RWPE2 (cell line): ENCODE measurements at regions not wholly inside any gene's neighbourhood (a gene's known extent, or its start where the extent isn't known, plus 50 kb on each side); places are given as distances from the start of the nearest gene placed in this dataset.

ENCODE experiments used
- ATAC-seq: fragments of 200-7000 bp; cut with Tn5 transposase; 3 replicates; pipeline ENCODE4 v1.9.1; 2021; ENCODE audit warnings: low read depth
- DNase-seq: peaks from one replicate; pipeline ENCODE4 v3.0.0-alpha.2; 2020; ENCODE audit warnings: low spot score
- H3K27ac ChIP-seq: fragments of 450-650 bp; 2 replicates; pipeline ENCODE4 v1.5.1; 2017; ENCODE audit warnings: mild to moderate bottlenecking; ENCODE audit not compliant: poor library complexity, severe bottlenecking
- H3K27me3 ChIP-seq: fragments of 250-450 bp; sonication (Bioruptor Pico); 2 replicates; pipeline ENCODE4 v1.5.1; 2021; ENCODE audit warnings: mild to moderate bottlenecking, moderate library complexity; ENCODE audit not compliant: insufficient read depth, poor library complexity, severe bottlenecking
- H3K36me3 ChIP-seq: fragments of 250-450 bp; sonication (Bioruptor Pico); 2 replicates; pipeline ENCODE4 v1.5.1; 2020; ENCODE audit warnings: low read depth, mild to moderate bottlenecking, moderate library complexity
- H3K4me1 ChIP-seq: fragments of 250-450 bp; sonication (Bioruptor Pico); 2 replicates; pipeline ENCODE4 v1.5.1; 2021; ENCODE audit warnings: mild to moderate bottlenecking, moderate library complexity; ENCODE audit not compliant: insufficient read depth, poor library complexity, severe bottlenecking
- H3K4me3 ChIP-seq: fragments of 250-450 bp; sonication (Bioruptor Pico); 2 replicates; pipeline ENCODE4 v1.5.1; 2021; ENCODE audit warnings: mild to moderate bottlenecking, moderate library complexity; ENCODE audit not compliant: severe bottlenecking
- H3K9me3 ChIP-seq: fragments of 250-450 bp; sonication (Bioruptor Pico); 2 replicates; pipeline ENCODE4 v1.5.1; 2021; ENCODE audit warnings: mild to moderate bottlenecking, moderate library complexity; ENCODE audit not compliant: severe bottlenecking
- TF ChIP-seq, protein P1 (sequence below): fragments of 450-650 bp; IDR thresholded peaks from one replicate; pipeline ENCODE4 v1.5.1; 2017; ENCODE audit warnings: mild to moderate bottlenecking, moderate library complexity; ENCODE audit not compliant: poor library complexity, severe bottlenecking

DNA sequence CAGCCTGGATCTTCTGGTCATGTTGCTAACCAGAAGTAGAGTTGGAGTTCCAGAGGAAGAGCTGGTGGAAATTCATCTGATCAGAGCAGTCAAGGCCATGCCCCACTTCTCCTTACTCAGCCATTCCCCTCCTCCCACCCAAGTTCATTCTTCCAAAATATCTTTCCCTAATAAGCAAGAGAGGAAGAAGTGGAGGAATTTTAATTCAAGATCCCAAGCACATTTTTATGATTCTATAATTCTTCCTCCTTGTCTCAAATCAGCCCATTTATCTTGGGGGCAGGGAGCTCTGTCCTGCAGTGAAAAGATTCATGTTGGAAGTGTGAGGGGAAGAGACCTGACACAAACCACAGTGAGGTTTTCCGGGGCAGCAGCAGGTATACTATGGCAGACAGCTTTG lies 85.0 kb upstream of the GALNT15 start:
- Histone ChIP-seq H3K9me3 (no peaks in the 10 kb centered on the region), H3K4me1 (peaks cover 15% of the 10 kb centered on the region), H3K4me3 (no peak overlapping the region), H3K27me3 (no peaks in the 10 kb centered on the region), H3K36me3 (no peaks in the 10 kb centered on the region), H3K27ac (peak overlapping the region; percentile 52)
- TF ChIP-seq, protein P1, sequence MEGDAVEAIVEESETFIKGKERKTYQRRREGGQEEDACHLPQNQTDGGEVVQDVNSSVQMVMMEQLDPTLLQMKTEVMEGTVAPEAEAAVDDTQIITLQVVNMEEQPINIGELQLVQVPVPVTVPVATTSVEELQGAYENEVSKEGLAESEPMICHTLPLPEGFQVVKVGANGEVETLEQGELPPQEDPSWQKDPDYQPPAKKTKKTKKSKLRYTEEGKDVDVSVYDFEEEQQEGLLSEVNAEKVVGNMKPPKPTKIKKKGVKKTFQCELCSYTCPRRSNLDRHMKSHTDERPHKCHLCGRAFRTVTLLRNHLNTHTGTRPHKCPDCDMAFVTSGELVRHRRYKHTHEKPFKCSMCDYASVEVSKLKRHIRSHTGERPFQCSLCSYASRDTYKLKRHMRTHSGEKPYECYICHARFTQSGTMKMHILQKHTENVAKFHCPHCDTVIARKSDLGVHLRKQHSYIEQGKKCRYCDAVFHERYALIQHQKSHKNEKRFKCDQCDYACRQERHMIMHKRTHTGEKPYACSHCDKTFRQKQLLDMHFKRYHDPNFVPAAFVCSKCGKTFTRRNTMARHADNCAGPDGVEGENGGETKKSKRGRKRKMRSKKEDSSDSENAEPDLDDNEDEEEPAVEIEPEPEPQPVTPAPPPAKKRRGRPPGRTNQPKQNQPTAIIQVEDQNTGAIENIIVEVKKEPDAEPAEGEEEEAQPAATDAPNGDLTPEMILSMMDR, result no peak
- no peak for DNase-seq
- ATAC-seq, result no peak

DNA sequence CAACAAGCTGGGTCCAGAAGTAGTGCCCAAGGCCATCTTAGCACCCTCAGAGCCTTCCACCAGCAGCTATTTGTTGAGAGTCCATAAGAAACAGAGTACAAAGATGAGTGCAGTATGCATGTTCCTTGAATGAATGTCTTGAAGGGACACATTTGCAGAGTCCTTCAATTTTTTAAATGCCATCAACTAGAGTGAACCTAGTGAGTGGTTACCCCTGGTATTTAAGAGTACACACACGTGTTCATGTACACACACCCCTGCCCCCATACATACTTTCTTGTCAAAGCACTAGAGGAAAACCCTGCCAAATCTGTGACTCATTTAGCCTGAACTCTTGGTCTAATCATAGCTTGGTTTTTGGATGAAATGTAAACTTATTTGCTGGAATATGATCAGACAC lies 84.5 kb upstream of the GALNT15 start:
- no peak for DNase-seq
- Histone ChIP-seq H3K9me3 (no peaks in the 10 kb centered on the region), H3K27me3 (no peaks in the 10 kb centered on the region), H3K36me3 (no peaks in the 10 kb centered on the region), H3K27ac (peak overlapping the region; percentile 52), H3K4me3 (no peak overlapping the region), H3K4me1 (peaks cover 15% of the 10 kb centered on the region)
- peak; percentile 97 for ATAC-seq
- TF ChIP-seq, protein P1, result no peak

DNA sequence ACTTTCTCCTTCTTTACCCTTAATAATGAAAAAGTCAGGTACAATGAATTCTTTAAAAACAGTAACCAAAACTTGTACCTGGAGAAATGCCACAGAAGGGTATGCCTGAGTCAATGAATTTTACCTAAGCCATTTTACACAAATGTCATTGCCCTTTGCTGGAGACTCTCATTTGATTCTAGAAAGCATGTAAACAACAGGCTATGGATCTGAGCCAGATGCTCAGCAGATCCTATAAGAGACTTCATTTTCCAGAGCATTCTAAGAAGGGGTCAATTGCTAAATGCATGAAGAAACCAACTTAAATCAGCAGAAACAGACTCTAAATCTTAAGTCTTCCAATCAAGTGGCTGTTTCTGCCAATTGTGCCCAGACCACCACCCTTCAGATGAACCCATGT lies 83.8 kb upstream of the GALNT15 start:
- H3K27ac ChIP-seq, result peak overlapping the region; percentile 52
- H3K9me3 ChIP-seq, result no peaks in the 10 kb centered on the region
- TF ChIP-seq, protein P1, result no peak
- no peaks in the 10 kb centered on the region for H3K27me3 ChIP-seq
- no peaks in the 10 kb centered on the region for H3K36me3 ChIP-seq
- no peak for ATAC-seq
- peaks cover 15% of the 10 kb centered on the region for H3K4me1 ChIP-seq
- no peak for DNase-seq
- H3K4me3 ChIP-seq, result no peak overlapping the region

DNA sequence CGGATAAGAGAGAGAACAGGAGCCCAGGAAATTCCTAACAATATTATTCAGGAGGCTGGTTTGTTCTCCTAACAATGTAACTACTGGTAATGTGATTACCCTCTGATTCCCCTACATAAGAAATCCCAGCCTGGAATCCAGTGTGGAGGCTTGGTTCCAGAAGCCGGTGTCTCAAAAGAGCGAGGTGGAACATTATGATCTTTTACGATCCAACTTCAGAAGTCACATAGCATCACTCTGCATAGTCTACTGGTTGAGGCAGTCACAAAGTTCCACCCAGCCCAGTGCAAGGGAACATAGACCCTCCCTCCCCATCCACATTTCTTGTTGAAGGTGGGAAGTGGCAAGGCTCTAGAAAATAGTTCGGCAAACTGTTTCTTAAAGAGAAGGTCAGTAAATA lies 81.6 kb upstream of the GALNT15 start:
- Histone ChIP-seq H3K27me3 (no peaks in the 10 kb centered on the region), H3K9me3 (peaks cover 2% of the 10 kb centered on the region), H3K4me1 (peaks cover 15% of the 10 kb centered on the region), H3K27ac (no peak overlapping the region), H3K4me3 (no peak overlapping the region), H3K36me3 (no peaks in the 10 kb centered on the region)
- TF ChIP-seq, protein P1, result no peak
- ATAC-seq (no peak), DNase-seq (no peak)

DNA sequence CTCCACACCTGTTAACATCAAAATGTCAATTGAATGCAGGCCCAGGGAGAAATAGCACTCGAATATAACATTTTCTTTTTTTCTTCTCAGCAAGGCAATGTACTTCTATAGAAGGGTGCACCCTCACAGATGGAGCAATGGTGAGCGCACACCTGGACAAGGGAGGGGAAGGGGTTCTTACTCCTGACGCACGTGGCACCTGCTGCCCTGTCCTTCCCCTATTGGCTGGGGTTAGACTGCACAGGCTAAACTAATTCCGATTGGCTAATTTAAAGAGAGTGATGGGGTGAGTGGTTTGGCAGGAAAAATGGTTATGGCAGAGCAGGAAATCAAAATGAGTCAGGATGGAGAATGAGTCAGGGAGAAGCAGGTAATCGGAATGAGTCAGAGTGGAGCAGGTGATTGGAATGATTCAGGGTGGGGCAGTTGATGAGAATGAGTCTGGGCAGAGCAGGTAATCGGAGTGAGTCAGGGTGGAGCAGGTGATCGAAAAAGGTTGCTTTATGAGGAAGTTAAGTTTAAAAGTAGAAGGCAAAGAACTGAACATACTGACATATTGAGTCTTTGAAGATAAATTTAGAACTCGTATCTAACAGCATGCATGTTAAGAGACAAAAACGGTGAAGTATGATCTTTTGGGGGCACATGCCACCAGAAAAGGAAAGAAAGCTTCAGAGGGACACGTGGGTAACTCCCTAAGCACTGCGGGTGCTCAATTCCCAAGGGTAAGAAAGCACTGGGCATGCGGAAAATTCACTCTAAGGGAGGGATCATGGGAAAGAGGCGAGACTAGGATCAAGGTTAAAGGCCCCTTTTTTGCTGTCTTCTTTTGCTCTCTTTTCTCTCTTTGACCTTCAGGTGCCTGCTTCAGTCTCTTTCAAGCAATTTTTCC lies 72.9 kb upstream of the GALNT15 start:
- H3K27ac ChIP-seq, result peak overlapping the region; percentile 93
- H3K27me3 ChIP-seq, result no peaks in the 10 kb centered on the region
- DNase-seq (peak; percentile 88), ATAC-seq (peak; percentile 100)
- peaks cover 6% of the 10 kb centered on the region for H3K9me3 ChIP-seq
- peaks cover 10% of the 10 kb centered on the region for H3K4me1 ChIP-seq
- no peaks in the 10 kb centered on the region for H3K36me3 ChIP-seq
- no peak overlapping the region for H3K4me3 ChIP-seq
- TF ChIP-seq, protein P1, result no peak
